Lower lobe of right lung (tissue), 2 donors: ENCODE measurements at regions not wholly inside any gene's neighbourhood (a gene's known extent, or its start where the extent isn't known, plus 50 kb on each side); places are given as distances from the start of the nearest gene placed in this dataset.

Experiments
- ATAC-seq, 2 donors: fragments of 200-7000 bp; cut with Tn5 transposase; one replicate each; pipeline ENCODE4 v1.9.1; 2020 to 2022; ENCODE audit warnings: mild to moderate bottlenecking in 2 of 2, moderate library complexity in 2 of 2
- DNase-seq: peaks from one replicate; pipeline ENCODE4 v3.0.0-alpha.2; 2020
- H3K27ac ChIP-seq: fragments of 200-600 bp; one replicate; pipeline ENCODE4 v1.8.0; 2022
- H3K27me3 ChIP-seq: fragments of 200-600 bp; one replicate; pipeline ENCODE4 v1.8.0; 2022; ENCODE audit warnings: low read depth
- H3K36me3 ChIP-seq: fragments of 200-600 bp; one replicate; pipeline ENCODE4 v1.8.0; 2022; ENCODE audit warnings: mild to moderate bottlenecking
- H3K4me1 ChIP-seq: fragments of 200-600 bp; one replicate; pipeline ENCODE4 v1.8.0; 2022
- H3K4me3 ChIP-seq: fragments of 200-600 bp; one replicate; pipeline ENCODE4 v1.8.0; 2022; ENCODE audit warnings: mild to moderate bottlenecking
- H3K9me3 ChIP-seq: fragments of 200-600 bp; one replicate; pipeline ENCODE4 v1.8.0; 2022
- CTCF ChIP-seq: fragments of 200-600 bp; IDR thresholded peaks from one replicate; pipeline ENCODE4 v1.8.0; 2022; ENCODE audit warnings: antibody characterized with exemption, mild to moderate bottlenecking
- intact Hi-C: fragments of 100-400 bp; cut with DNase I; formaldehyde crosslinking; loops from one replicate; pipeline ENCODE4 v1.11.0; 2022
- donor health status: DM: no; HTN: yes; CAD: no; lungs with severe emphysema.

DNA sequence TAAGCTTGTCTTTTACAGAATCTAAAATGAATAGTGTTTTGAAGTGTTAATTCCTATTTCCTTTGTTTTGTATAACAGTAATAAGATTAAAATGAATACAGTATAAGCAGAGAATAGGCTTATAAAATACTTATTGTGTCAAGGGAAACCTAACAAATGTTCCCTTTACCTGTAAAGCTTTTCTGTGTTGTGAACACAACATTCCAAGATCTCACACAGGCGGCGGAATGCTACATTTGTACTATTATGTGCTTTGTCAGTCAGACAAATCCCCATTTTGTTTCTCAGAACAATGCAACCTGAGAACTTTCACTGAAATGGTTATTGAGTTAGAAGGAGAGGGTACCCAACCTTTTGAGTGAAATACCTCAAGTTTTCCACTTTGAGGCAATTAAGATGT lies 1170.3 kb downstream of the OLFM4 start:
- intact Hi-C loops, result no loop called here
- no peak for ATAC-seq

DNA sequence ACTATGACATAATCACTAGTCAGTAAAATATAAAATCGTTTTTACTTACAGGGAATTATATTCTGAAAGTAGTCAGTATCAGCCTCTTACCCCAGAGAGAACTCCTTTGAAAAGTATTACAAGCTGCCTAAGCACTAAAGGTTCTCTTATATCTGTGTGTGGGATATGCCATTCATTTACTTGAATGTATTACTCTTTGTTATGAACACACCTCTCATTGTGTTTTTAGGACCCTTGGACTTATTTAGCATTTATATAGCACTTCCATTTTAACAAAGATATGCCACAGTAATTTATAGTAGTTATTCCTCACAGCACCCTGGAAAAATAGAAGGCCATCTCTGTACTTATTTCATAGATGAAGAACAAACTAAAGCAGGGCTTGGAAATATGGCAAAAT lies 1178.0 kb downstream of the OLFM4 start:
- H3K9me3 ChIP-seq, result no peaks in the 10 kb centered on the region
- H3K4me3 ChIP-seq, result no peak overlapping the region
- no peaks in the 10 kb centered on the region for H3K36me3 ChIP-seq
- H3K27me3 ChIP-seq, result no peaks in the 10 kb centered on the region
- DNase-seq (no peak), ATAC-seq (no peak)
- intact Hi-C loops, result no loop called here
- H3K4me1 ChIP-seq, result no peaks in the 10 kb centered on the region
- H3K27ac ChIP-seq, result no peak overlapping the region
- no peak for TF ChIP-seq CTCF

More for the DNA sequence above, 1170.3 kb downstream of the OLFM4 start:
- no peak for TF ChIP-seq CTCF
- Histone ChIP-seq H3K4me1 (no peaks in the 10 kb centered on the region), H3K36me3 (no peaks in the 10 kb centered on the region), H3K4me3 (no peak overlapping the region), H3K27ac (no peak overlapping the region), H3K9me3 (no peaks in the 10 kb centered on the region), H3K27me3 (no peaks in the 10 kb centered on the region)
- DNase-seq, result no peak

- Histone ChIP-seq H3K9me3 (no peaks in the 10 kb centered on the region), H3K27ac (no peak overlapping the region), H3K4me3 (no peak overlapping the region), H3K27me3 (no peaks in the 10 kb centered on the region), H3K4me1 (no peaks in the 10 kb centered on the region), H3K36me3 (no peaks in the 10 kb centered on the region)
- intact Hi-C loops, result no loop called here
- ATAC-seq, result no peak
- no peak for DNase-seq
- TF ChIP-seq CTCF, result no peak
These were observed 1181.9 kb downstream of the OLFM4 start for GRCh38 chr13:54210397-54211049.

DNA sequence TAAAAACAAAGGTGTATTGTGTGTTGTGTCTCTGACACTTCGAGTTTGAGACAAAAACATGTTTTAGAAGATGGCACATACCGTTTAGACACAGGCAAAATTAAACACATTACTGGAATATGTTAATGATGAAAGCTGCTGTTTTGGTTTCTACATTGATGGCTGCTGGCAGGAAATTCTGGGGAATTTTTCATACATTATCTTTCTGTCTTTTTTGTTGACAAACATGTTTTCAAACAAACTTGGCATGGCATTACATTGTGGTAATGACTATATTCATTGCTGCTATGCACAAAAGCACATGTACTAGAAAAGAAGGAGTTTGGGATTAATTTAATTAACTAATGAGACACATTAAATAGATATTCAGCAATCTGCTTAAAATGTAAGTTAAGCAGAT lies 1187.6 kb downstream of the OLFM4 start:
- Histone ChIP-seq H3K9me3 (peaks cover 3% of the 10 kb centered on the region), H3K4me3 (no peak overlapping the region), H3K36me3 (no peaks in the 10 kb centered on the region), H3K27me3 (no peaks in the 10 kb centered on the region), H3K4me1 (no peaks in the 10 kb centered on the region), H3K27ac (no peak overlapping the region)
- intact Hi-C loops, result no loop called here
- ATAC-seq (no peak), DNase-seq (no peak)
- no peak for TF ChIP-seq CTCF

DNA sequence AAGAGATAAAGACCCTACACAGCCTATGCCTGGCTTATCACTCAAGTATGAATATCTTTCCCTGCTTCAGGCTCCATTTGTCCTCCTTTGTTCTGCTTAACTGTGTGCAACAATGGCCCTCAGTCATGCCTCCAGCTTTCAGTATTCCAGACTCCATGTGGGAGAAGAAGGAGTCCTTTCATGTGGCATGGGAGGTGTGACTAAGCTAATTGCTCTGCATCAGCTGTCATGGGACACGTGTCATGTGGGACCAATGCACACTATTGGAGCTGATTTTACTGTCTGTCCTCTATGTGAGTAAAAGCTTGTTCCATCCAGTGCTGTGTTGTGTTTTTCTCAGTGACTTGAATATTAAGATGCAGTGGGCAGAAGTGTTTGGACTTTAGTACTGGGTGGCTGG lies 1198.3 kb downstream of the OLFM4 start:
- H3K4me1 ChIP-seq, result no peaks in the 10 kb centered on the region
- ATAC-seq (no peak), DNase-seq (no peak)
- H3K27me3 ChIP-seq, result no peaks in the 10 kb centered on the region
- H3K27ac ChIP-seq, result no peak overlapping the region
- H3K4me3 ChIP-seq, result no peak overlapping the region
- H3K36me3 ChIP-seq, result no peaks in the 10 kb centered on the region
- no peak for TF ChIP-seq CTCF
- intact Hi-C loops, result no loop called here
- H3K9me3 ChIP-seq, result no peaks in the 10 kb centered on the region

- H3K4me1 ChIP-seq, result no peaks in the 10 kb centered on the region
- intact Hi-C loops, result no loop called here
- no peak for TF ChIP-seq CTCF
- ATAC-seq (no peak), DNase-seq (no peak)
- no peak overlapping the region for H3K27ac ChIP-seq
- no peaks in the 10 kb centered on the region for H3K36me3 ChIP-seq
- no peaks in the 10 kb centered on the region for H3K9me3 ChIP-seq
- no peaks in the 10 kb centered on the region for H3K27me3 ChIP-seq
- H3K4me3 ChIP-seq, result no peak overlapping the region
These were observed 1204.1 kb downstream of the OLFM4 start for GRCh38 chr13:54232700-54233099.
